Stomach (tissue), 4 donors: ENCODE measurements at regions not wholly inside any gene's neighbourhood (a gene's known extent, or its start where the extent isn't known, plus 50 kb on each side); places are given as distances from the start of the nearest gene placed in this dataset.

Experiments used
- EP300 ChIP-seq: sonication (generic); formaldehyde crosslinking; IDR thresholded peaks from one replicate; pipeline ENCODE4 v1.6.1; 2017; ENCODE audit warnings: antibody characterized with exemption
- POLR2A ChIP-seq, 4 donors: fragments of 450-650 bp; IDR thresholded peaks; one replicate each; pipeline ENCODE4 v1.6.1; 2016; ENCODE audit warnings: antibody characterized with exemption in 4 of 4, control low read depth in 2 of 4, mild to moderate bottlenecking in 1 of 4, moderate library complexity in 1 of 4
- POLR2AphosphoS5 ChIP-seq, 3 donors: sonication (generic); formaldehyde crosslinking; IDR thresholded peaks; one replicate each; pipeline ENCODE4 v1.6.1; 2016; ENCODE audit warnings: antibody characterized with exemption in 3 of 3
- TF ChIP-seq, protein P1 (sequence below), 7 experiments: fragments of 450-650 bp in 4 of 7; fragments of 200-600 bp in 3 of 7; sonication (generic) in 3 of 7; IDR thresholded peaks; one replicate each; pipeline ENCODE4 v1.5.1; 2016 to 2019; ENCODE audit warnings: antibody characterized with exemption in 7 of 7, control low read depth in 2 of 7, mild to moderate bottlenecking in 1 of 7

DNA sequence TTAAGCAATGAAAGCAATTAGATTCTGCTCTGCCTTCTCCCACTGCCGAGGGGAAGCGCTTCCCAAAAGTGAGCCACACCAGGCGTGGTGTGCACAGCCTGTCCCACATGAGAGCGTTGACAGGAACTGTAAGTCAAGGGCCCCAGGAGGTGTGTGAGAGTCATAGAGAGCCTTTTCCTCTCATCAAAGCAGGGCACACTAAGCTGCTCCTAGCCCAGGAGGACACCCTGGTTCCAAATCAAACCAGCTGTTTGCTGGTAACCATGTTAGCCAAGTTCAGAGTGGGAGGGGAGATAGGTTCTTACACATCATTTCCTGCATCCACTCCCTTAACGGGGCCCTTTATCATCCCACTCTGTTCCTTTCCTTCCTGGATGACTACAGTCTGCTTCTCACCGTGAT lies 98.3 kb downstream of the SPTSSA start:
- TF ChIP-seq, protein P1, sequence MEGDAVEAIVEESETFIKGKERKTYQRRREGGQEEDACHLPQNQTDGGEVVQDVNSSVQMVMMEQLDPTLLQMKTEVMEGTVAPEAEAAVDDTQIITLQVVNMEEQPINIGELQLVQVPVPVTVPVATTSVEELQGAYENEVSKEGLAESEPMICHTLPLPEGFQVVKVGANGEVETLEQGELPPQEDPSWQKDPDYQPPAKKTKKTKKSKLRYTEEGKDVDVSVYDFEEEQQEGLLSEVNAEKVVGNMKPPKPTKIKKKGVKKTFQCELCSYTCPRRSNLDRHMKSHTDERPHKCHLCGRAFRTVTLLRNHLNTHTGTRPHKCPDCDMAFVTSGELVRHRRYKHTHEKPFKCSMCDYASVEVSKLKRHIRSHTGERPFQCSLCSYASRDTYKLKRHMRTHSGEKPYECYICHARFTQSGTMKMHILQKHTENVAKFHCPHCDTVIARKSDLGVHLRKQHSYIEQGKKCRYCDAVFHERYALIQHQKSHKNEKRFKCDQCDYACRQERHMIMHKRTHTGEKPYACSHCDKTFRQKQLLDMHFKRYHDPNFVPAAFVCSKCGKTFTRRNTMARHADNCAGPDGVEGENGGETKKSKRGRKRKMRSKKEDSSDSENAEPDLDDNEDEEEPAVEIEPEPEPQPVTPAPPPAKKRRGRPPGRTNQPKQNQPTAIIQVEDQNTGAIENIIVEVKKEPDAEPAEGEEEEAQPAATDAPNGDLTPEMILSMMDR (IDR thresholded peaks at IDR 0.05) = no peak
- TF ChIP-seq POLR2AphosphoS5 (IDR thresholded peaks at IDR 0.05) (no peak), POLR2A (IDR thresholded peaks at IDR 0.05) (no peak), EP300 (no peak)
